GM21423 (cell line): ENCODE measurements at regions not wholly inside any gene's neighbourhood (a gene's known extent, or its start where the extent isn't known, plus 50 kb on each side); places are given as distances from the start of the nearest gene placed in this dataset.

ENCODE experiments used
- ATAC-seq: cut with Tn5 transposase; IDR thresholded peaks from one replicate; pipeline ENCODE4 v1.9.1; 2021; ENCODE audit warnings: mild to moderate bottlenecking, moderate library complexity; ENCODE audit not compliant: unreplicated experiment

GRCh38 chr1:98048751-98049325 lies 128.0 kb upstream of the DPYD start:
- no peak for ATAC-seq

- peak; percentile 55 for ATAC-seq
Measured at GRCh38 chr1:98048244-98048643, 127.4 kb upstream of the DPYD start.

DNA sequence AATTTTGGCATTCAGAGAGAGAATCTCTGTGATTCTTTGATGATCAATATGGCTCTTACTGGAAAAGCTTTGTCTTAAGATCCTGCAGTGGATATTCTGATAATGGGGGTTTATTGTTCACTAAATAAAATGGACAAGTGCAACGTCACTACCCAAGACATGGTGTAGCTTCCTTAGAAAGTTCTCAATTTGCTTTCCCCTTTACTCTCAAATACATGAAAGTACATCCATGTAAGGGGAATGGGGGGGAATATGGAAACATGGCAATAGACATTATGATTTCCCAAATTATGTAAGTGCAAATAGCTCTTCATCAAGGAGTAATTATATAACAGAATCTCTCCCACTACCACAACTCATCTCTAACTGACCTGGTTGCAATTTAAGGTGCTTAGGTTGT lies 126.3 kb upstream of the DPYD start:
- ATAC-seq = no peak

GRCh38 chr1:98045767-98046641 lies 125.2 kb upstream of the DPYD start:
- ATAC-seq = no peak

DNA sequence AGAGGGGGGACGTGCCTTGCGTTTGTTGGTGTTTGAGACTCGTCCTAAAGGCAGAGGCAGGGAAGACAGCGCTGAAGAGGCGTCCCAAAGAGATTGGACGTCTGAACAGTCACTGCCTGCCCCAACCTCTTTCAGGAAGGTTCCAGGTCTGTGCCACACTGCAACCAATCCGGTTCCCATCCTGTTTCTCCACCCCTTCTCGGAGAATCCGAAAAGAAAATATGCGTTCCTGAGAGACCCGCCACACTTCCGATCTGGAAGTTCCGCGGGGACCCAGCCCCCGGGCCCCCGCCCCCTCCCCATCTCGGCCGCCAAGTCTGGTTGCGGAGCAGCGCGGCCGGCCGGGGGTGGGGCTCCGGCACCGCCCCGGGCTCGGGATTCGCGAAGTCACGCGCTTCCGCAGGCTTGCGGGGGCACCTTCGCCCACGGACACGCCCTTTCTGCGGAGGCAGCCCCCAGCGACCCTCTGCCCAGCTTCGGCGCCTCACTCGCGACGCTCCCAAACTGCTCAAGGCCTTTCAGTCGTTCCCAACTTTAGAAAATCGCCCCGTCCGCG lies 124.5 kb upstream of the DPYD start:
- ATAC-seq = no peak

- no peak for ATAC-seq
Measured at GRCh38 chr1:98044766-98045165, 123.9 kb upstream of the DPYD start.

DNA sequence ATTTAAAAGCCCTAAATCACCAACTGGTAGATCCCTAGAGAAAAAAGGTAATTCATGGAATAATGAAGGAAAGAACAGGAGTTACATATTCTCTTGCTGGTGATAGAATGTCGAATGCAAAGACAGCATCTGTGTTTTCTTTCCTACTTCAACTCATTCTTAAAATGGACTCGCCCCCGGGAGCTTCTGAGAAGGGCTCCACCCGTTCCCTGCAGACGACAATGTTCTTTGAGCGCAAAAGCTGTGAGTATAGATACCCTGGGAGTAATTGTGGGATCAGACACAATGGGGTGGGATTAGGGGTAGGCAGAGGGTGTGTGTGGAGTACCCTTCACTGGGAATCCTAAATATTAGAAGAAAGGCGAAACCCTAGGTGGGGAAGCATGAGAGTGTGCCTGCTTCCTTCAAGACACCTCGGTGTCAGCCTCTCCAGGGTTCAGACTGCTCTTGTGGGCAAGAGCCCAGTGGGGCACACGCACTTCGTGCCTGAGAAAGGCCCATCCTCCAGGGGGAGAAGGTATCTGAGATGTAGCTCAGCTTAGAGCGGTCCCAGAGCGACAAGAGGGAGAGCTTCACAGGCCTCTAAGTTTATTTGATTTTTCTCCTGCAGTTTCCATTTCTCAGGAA lies 123.3 kb upstream of the DPYD start:
- no peak for ATAC-seq

GRCh38 chr1:98035602-98036002 lies 114.8 kb upstream of the DPYD start:
- ATAC-seq = no peak

GRCh38 chr1:98034505-98034904 lies 113.7 kb upstream of the DPYD start:
- no peak for ATAC-seq

DNA sequence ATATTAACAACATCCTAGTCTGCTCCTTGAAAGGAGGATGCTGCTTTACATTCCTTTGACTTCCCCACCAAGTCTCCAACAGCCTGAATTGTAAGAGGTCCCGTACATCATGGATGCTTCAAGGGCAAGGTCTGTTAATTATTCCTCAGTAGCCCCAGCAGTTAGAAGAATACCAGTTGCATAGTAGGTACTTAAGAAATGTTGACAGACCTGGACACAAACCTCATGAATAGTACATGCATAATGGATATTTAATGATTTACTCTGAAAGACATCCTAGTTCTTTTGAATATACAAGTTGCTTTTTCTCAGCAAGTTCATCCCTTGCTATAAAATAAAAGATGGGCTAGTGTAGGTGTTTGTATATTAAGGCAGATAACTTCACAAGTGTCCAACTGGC lies 112.1 kb upstream of the DPYD start:
- no peak for ATAC-seq

GRCh38 chr1:98030976-98031375 lies 110.1 kb upstream of the DPYD start:
- no peak for ATAC-seq

DNA sequence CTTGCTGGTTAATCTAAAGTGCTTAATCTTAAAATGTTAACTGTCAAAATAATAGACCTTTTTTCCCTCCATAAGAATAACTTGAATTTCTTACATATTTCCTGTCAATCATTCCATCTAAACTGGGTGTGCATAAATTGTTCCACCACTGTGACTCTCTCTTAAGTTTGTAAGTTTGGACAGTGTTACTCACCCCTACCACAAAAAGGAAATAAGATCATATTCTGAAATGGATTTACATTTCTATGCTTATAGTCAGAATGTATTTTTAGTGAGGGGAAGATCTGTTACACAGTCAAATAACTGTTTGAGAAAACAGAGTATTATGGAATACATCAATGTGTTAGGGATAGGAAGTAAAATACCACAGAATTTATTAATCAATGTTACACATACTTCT lies 109.6 kb upstream of the DPYD start:
- ATAC-seq = no peak

GRCh38 chr1:98028800-98029199 lies 108.0 kb upstream of the DPYD start:
- no peak for ATAC-seq

- ATAC-seq = no peak
Measured at GRCh38 chr1:98027103-98027705, 106.4 kb upstream of the DPYD start.

DNA sequence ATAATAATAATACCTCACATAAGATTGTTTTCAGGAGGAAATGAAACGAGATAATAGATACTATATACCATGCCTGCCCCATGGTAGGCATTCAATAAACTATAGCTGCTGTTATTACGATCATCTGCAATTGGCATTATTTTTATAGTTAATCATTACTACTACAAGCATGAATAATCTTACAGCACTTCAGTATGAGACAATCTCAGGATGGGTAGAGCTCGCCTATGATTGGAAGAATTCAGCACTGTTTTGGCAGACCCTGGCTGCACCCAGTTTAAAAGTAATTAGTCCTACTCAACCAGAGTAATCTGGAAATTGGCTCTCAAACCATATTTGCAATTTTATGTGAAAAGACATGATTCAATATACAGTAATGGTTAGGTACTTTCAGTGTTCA lies 105.0 kb upstream of the DPYD start:
- no peak for ATAC-seq

GRCh38 chr1:98021126-98021525 lies 100.3 kb upstream of the DPYD start:
- no peak for ATAC-seq

DNA sequence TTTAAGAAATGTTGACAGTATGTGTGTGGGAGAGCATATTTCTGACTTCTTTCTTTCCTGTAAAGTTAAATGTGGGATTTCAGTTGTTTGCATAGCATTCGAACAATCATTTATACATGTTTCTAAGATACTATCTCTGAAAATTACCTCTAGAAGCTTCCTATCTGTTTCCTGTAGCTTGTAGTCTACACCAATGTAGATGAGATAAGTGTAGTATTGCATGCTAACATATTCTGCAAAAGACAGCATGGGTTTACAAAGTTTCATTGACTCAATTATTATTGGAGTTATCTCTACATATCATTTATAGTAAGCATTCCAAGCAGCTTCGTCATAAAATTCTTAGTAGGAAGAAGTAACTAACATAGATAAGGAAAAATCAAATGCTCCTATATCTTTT lies 98.9 kb upstream of the DPYD start:
- no peak for ATAC-seq

DNA sequence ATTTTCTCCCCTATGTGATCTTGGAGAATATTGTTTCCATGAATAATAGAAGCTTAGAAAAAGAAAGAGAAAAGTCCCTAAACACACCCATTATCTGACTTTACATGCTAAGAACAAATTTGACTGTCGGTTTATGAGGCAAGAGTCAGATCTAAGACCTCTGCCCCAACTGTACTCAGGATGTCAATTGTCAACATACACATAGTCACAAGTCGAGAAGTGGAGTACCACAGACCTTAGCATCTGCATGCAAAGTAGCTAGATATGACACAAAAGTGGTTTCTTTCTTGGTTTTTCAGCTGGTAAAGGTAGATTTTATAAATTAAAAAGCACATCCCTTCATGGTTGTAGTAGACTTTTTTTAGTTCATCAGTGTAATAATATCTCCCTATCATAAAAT lies 97.2 kb upstream of the DPYD start:
- ATAC-seq = no peak

DNA sequence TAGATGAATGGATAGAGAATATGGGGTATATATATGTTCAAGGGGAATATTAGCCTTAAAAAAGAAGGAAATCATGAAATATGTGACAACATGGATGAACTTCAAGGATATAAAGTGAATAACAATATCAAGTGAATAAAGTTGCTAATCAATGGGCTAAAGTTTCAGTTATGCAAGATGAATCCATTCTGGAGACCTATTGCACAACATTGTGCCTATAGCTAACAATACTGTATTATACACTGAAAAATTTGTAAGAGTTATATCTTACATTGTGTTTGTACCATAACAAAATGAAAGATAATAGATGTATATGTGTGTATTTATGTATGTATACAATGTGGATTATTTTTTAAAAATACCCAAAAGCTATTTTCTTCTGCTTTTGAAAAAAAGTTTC lies 96.3 kb upstream of the DPYD start:
- no peak for ATAC-seq

GRCh38 chr1:98008373-98008772 lies 87.5 kb upstream of the DPYD start:
- no peak for ATAC-seq

- ATAC-seq = no peak
Measured at GRCh38 chr1:98005326-98006010, 84.6 kb upstream of the DPYD start.
